C1 segment of cervical spinal cord (tissue), 14 donors: ENCODE measurements at regions not wholly inside any gene's neighbourhood (a gene's known extent, or its start where the extent isn't known, plus 50 kb on each side); places are given as distances from the start of the nearest gene placed in this dataset.
A peak's percentile ranks its signal among the peaks of the same experiment; 100 is the strongest.
"Not testable (repeated sequence)": the region's sequence is repeated elsewhere in the genome, so short reads cannot be mapped to it uniquely, and the experiment has no call there.

Source experiments
- DNase-seq, 14 donors: peaks; one replicate each; lab custom pipeline; 2025; lab: John Stamatoyannopoulos, UW

DNA sequence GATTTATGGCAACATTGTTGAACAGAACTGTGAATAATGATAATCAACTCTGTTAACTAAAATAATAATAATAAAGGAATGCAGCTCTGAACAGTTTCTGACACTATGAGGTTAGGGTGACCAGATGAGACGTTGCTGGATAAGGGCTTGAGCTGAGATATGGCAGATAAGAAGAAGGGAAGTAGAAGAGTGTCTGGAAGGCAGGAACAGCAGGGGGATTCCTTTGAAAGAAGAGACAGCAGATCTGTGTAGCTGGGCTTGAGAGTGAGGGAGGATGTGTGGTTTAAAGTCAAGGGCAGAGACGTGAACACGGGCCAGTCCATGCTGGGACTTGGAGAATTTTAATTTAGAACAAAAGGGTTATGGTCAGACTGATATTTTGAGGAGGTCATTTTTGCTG, 273.1 kb upstream of the SLC14A2 start:
- DNase-seq, result no peak

DNA sequence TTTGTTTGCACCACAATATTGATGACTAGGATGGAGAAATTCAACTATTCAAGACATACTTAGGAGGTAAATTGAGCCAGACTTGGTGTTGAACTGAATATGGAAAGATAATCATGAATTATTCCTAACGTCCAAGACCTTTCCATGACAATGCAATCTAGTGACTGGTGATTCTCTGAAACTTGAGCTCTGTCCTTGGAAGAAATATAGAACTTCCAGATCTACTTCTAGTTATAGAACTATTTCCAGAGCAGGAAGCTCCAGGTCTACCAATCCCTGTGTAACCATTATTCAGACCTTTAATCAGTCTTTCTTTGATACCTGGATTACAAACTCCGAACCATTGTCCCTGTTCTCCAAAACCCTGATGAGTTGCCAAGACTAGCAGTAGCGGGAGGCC, 272.6 kb upstream of the SLC14A2 start:
- no peak for DNase-seq

DNA sequence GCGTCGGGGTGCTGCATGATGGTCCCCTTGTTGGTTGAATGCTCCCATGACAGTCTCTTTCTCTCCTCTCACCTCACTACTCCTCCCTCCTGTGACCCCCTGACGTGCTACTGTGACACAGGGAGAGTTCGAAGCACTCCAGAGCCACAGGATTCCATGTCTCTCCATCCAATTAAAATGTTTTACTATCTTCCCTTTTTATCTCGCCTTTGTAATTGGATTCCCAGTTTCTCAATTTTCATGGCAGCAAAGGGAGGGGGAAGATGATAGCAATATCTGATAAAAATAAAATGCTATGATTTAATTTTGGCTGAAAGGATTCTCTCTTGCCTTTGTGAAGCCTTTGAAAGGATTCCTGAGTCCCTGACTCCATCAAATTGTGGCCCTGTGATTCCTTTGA, 271.9 kb upstream of the SLC14A2 start:
- no peak for DNase-seq

DNA sequence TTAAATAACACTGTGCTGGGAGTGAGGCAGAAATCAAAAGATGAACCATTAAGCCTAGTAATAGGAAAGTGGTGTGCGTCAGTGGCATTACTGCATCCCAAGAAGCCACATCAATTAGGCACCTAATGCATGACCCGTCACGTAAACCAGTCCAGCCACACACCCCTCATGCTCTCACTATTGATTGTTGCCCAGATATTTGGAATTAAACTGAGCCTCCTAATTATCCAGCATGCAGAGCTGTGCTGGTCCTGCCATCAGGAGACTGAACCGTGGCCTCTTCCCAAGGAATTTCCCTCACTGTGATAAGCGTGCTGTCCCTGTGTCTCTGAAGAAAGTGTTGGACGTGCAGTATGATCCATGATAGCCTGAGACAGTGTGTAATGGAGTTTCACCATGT, 270.6 kb upstream of the SLC14A2 start:
- DNase-seq, result not testable (repeated sequence)

DNA sequence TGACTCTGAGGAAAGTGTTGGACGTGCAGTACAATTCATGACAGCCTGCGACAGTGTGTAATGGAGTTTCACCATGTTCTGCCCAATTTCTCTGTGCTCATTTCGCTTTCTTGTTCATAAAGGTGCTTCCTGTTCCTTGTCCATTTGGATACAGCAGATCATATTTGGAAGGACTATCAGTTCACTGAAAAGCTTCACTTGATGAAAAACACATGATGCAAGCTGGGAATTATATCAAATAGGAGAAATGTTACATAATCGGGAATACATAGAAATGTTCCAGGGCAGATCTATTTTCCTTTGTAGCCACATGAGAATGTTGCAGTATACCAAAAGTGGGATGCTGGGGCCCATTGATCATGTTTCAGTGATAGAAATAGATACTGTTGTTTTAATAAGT, 266.3 kb upstream of the SLC14A2 start:
- no peak for DNase-seq

DNA sequence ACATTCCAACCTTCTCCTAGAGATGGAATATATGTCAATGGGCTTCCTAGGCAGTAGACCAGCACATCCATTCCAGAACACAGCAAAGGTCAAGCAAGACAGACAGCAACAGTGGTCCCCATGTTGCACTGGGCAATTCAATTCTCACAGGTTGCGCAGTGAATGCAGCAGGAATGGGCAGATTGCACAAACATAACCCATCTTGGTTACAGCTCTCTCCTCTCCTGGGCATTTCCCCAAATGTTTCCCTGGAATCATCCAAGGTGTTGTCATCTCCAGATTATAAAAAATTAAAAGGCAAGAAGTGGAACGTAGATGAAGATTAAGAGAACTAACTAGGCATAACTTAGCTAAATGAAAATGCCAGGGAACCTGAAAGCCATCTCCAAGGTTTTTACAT, 265.8 kb upstream of the SLC14A2 start:
- no peak for DNase-seq

DNA sequence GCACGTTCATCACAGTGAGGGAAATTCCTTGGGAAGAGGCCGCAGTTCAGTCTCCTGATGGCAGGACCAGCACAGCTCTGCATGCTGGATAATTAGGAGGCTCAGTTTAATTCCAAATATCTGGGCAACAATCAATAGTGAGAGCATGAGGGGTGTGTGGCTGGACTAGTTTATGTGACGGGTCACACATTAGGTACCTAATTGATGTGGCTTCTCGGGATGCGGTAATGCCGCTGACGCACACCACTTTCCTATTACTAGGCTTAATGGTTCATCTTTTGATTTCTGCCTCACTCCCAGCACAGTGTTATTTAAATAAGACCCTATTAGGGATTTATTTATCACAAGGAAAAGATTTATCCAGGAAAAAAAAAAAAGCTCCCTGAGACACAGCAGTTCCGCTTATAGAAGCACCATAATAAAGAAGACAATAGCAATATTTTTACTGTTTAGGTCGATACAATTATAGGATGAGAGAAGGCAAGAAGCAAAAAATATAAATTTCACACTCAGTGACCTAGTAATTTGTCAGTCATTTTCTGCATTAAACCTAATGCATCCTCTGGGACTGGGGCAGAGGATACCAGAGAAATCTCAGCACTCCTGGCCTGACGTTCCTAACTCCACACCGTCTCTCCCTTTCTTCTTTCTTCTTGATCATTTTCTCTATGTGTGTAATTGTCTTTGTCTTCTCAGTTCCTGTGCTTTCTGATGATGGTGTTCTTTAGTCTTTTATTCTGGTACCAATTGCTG, 264.7 kb upstream of the SLC14A2 start:
- no peak for DNase-seq

DNA sequence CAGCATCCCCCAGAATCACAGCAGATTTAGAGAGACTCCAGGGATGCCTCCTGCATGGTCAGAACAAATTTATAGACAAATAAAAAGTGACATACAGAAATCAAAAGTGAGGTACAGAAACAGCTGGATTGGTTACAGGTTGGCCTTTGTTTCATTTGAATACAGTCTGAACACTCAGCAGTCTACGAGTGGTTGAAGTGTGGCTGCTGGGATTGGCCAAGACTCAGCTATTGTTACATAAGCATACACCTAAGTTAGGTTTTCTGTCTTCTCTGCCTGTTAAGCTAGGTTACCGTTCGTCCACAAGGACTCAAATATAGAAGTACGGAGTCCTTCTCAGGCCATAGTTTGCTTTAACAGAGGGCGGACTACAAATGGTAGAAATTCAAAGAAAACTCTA, 262.4 kb upstream of the SLC14A2 start:
- no peak for DNase-seq

DNA sequence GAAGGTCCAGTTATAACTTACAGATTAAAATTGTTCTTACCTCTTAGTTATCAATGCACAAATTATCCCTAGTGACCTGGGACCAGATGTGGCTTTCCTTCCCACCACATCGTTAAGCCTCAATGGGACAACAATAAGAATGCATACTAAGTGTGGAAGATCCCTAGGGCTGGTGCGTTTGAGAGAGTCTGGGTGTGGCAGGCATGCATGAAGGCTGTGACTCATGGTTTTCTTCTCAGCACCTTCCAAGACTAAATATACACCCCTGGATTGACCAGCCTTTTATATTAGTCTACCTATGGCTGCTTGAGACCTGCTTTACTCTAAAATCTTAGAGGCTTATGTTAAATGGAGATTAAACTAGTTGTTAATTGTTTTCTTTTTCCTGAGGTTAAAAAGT, 261.7 kb upstream of the SLC14A2 start:
- no peak for DNase-seq

DNA sequence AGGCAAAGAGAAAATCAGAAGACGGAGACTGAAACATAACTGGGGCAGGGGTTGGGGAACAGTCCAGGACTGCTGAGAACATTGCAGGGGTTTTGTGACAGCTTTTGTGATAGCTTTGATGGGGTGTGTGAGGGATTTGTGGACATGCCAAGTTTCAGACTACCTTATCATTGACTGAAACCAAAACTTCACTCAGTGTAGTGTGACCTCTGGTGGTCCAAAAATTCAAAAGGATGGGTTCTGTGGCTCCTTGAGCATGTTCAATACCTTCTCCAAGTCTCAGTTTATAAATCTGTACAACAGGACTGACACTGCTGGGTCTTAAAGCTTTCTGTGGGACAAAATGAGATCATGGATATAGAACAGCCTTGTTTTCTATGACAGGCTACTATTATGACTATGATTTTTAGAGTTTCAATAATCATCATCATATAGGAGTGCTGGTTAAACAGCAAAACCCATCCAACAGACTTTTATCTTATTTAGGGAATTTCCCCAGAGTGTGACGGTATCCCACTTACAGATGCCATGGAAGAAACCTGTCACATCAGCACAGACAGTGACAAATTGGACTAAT, 259.2 kb upstream of the SLC14A2 start:
- no peak for DNase-seq

DNA sequence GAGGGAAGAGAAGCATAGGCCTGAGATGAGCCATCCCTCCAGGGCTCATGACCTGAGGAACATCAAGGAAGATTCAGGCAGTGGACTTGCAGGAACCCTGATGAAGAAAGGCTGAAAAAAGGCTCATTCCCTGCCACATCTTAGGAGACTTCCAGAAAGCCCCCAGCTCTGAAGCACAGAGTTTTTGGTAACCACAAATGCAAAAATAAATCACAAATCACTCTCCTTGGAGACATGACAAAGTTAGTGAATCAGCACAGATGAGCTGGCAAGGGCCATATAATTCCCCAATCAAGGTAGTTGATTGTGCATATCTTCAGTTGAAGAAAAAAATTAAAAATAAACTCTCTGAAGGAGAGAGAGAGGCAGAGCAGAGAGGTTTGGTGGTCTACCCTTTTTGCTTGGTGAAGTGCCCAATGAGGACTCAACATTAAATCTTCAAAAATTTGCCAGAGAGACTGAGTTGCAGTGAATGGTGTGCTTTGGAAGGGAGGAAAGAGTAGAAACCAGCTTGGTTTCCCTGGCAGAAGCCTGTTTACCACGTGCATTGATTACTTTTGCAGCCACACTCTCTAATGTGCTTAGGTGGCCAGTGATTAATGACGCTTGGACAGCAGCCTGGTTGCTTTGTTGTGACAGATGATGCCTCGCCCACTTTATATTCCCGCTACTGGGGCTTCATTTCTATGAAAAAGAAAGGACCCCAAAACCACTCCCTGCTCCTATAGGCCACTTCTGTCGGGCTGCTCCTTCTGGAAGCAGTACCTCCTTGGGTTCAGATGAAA, 257.4 kb upstream of the SLC14A2 start:
- no peak for DNase-seq

DNA sequence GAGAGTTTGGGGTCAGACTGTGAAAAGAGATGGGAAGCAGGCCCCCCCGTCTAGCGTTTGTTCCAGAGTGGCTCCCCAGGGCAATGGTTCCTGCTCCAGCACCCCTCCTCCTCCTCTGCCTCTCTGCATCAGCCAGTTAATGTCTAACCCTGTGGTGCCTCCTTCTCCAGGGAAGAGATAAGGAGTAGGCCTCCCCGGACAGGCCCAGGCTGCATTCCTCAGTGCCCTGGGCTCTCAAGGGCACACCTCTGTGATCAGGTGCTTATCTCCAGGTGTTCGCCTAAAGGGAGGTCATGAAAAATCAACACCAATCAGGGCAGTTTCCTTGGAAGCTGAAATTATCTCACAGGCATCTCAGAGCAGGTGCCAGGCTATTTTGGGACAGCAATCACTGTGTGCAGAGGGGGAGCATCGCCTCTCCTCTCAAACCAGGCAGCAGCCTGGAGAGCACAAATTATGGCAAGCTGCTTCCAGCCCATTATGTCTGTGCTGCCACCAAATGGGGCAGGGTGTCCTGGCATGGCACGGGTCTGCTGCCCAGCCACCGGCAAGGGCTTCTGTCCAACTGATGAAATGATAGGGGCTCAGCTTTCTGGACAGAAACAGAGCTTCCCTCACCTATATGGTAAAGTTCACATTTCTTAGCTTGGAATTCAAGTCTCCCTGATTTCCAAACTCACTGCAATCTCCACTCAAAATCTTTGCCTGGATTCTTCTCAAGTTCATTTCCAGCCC, 255.8 kb upstream of the SLC14A2 start:
- no peak for DNase-seq

DNA sequence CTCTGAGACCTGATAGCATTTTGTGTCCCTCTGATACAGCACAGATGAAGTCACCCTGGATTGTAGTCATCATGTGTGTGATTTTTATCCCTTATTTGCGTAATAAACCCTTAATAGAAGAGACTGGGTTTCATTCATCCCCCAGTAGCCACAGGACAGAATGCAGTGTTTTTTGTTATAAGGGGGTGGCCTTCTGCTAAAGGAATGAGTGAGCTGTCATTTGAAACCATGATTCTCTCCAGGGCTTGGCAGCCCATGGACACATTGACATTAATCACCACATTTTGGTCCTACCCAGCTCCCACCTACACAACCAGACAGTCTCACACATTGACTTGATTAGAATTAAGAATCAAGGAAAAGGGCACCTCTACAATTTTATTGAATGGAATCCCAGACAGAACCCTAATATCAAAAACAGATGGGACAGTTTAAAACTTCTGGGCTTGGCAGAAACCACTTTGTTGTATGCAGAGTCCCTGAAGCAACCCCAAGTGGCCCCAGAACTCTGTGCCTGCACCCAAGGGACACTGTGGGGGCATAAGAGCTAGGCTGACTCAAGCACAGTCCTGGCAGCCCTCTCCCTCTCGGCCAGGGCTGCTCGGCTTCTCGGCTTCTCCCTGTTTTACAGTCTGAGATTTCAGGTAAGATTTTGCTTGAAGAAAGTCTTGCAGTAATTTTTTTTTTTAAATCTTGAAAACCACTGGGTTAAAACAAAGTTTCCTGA, 254.0 kb upstream of the SLC14A2 start:
- DNase-seq, result no peak

DNA sequence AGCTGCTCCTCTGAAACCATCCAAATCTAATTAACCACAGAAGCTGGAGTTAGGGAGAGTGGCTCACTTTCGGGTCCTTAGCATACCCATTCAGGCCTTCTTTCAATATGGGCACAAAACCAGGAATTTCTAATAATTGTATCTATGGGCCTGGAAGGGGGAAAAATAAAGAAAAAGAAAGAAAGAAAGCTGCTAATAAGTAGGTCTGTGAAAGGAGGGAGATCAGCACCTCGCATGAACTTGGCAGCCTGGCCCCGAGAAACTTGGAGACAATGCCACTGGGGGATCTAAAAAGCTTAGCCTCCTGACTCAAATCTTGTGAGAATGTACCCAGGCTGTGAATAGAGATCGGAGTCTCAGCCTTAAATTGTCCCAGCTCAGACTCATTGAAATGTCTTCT, 252.1 kb upstream of the SLC14A2 start:
- peak in 1 of 14 donors; percentile 3 for DNase-seq

DNA sequence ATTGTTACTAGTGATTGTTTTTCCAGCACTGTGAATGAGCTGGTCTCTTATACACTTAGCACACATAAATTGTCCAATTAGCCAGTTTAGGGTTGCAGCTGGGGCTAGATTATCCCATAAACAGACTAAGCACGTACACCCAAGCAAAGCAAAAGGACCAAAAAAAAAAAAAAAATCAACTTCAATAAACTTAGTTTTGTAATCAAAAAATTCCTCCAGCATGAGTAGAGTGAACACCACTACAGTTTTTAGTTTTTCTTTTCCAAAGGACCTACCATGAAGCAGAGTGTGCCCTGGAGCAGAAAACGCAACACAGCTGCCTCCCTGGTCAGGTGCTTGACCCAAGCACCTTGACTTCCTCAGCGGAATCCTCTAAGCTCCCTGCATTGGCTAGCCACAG, 249.4 kb upstream of the SLC14A2 start:
- DNase-seq, result no peak

DNA sequence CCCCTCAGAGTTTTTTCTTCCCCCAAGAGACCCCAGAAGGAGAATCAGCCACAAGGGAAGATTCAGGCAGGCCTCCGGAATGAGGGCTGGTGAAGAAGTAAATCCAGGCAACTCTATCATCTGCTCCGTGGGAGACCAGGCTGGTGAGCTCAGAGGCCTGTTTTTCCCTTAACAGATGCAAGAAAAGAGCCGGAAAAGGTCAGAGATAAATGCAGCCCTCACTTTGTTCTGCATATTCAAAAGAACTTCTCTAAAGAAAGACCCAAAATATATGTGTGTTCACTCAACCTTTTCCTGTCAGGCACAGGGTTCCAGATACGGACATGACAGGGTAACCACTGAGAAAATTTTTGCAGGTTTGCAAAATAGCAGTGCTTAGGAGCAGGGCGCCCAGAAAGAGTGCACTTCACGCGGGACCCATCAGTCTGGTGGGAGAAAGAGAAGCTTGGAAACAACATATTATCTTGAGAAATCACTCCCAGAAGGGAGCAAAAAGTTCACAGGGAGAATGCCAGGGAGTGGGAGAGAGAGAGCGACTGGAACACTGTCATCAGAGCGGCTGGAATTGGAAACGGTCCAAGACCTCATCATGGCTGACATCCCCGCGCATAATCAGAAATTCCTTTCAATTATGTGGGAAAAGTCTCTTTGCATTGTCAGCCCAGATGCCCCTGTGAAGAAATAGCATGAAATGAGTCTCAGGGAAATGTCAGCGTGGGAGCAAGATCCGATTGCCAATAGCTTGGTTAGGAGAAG, 244.8 kb upstream of the SLC14A2 start:
- DNase-seq, result no peak

DNA sequence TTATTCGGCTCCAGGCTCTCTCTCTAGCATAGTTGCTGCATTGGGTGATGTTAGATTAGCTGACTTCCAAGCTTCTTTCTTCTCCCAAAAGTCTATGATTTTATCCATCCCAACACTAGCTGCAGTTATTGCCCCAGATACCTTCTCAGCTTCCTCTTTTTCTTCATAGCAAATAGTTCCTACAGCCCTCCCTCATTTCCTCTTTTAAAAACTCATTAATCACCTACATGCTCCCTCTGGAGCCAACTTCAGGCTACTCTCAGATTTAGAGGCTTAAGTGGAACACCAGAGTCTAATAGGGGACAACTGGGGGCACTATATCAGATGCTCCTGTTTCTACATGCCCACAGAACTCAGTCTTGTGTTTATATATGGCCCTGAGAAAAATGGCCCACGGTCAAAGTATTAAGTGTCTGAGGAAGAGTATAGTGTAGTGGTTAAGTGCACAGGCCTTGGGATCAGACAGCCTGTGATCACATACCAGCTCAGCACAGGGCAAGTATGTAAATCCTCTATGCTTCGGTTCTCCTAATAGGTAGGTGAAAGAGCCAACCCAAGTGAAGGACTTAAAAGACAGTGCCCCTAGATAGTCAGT, 241.9 kb upstream of the SLC14A2 start:
- DNase-seq, result no peak

DNA sequence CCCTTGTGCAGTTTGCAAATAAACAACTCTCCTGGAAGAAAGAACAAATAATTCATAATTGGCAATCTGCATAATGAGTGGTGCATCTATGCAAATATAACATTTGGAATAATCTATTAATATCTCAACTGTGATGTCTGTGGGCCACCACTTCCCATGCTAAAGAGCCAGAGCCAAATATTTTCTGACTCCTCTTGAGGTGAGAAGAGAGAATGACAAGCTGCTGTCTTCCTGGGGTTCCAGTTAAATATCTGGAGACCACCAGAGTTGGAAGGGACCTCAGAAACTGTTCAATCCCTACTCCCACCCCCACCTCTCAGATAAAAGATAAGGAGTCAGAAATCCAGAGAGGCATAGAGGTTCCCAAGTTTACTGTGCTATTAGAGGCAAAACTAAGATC, 241.0 kb upstream of the SLC14A2 start:
- no peak for DNase-seq

DNA sequence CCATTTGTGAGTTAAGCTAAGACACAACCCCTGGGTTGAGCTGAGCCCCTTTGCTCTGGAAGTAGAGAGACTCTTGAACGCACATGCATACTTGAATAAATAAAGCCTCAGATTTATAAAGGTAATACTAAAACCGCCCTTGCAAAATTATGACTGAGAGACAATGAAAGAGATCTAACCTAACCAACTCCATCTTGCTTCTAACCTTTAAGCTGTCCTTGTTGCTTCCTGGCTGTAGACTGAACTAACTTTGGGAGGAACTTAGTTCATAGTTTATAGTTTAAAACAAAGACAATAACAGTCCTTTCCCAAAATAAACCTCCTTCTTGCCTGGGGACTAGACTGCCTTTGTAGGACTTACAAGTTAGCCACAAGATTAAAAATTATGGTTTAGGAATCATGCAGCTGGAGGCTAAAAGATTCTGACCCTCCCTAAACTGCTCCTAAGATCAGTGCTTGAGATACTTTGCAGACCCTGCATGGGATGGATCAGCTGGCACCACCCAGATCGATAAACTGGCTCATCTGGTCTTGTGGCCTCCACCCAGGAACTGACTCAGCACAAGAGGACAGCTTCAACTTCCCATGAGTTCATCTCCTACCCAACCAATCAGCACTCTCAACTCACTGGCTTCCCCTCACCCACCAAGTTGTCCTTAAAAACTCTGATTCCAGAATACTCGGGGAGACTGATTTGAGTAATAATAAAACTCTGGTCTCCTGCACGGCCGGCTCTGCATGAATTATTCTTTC, 240.2 kb upstream of the SLC14A2 start:
- DNase-seq, result no peak

DNA sequence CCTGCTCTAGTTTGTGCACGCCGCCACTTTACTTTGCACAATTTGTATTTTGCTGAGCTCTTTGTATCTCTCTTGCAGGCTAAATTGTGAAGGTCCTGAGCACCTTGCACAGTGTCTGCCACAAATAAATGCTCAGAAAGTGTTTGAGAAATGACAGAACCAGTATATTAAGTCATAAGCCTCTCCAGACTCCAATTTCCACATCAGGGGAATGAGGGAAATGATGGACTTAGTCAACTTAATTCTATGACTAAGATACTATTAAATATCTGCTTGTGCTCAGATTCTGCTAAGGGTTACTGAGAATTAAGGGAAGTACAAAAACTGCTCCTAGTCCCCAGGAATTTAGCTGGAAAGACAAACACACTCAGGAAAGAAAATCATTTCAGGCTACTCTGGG, 239.1 kb upstream of the SLC14A2 start:
- DNase-seq, result no peak
